Endometrium (tissue), 2 donors: ENCODE measurements at regions not wholly inside any gene's neighbourhood (a gene's known extent, or its start where the extent isn't known, plus 50 kb on each side); places are given as distances from the start of the nearest gene placed in this dataset.

ENCODE experiments used
- FAIRE-seq: peaks from 2 replicates; lab custom pipeline; 2012; peaks lifted over from hg19 to GRCh38; lab: Jason Lieb, UNC
- donor health status: control.
- donor health status: control.

- no peak for FAIRE-seq
These were observed 211.9 kb downstream of the ACTL7B start for GRCh38 chr9:108643731-108644510.

- no peak for FAIRE-seq
These were observed 212.9 kb downstream of the ACTL7B start for GRCh38 chr9:108642871-108643270.

GRCh38 chr9:108640230-108640629, 215.6 kb downstream of the ACTL7B start:
- FAIRE-seq, result no peak

- no peak for FAIRE-seq
These were observed 216.1 kb downstream of the ACTL7B start for GRCh38 chr9:108639696-108640095.

- no peak for FAIRE-seq
These were observed 216.7 kb downstream of the ACTL7B start for GRCh38 chr9:108639091-108639490.

GRCh38 chr9:108637340-108637739, 218.4 kb downstream of the ACTL7B start:
- no peak for FAIRE-seq

- no peak for FAIRE-seq
These were observed 219.8 kb downstream of the ACTL7B start for GRCh38 chr9:108636013-108636412.

GRCh38 chr9:108634672-108635462, 220.9 kb downstream of the ACTL7B start:
- no peak for FAIRE-seq

GRCh38 chr9:108634204-108634603, 221.6 kb downstream of the ACTL7B start:
- no peak for FAIRE-seq

GRCh38 chr9:108631496-108632285, 224.1 kb downstream of the ACTL7B start:
- FAIRE-seq, result no peak

- FAIRE-seq, result no peak
These were observed 227.5 kb downstream of the ACTL7B start for GRCh38 chr9:108628316-108628715.

- no peak for FAIRE-seq
These were observed 229.0 kb downstream of the ACTL7B start for GRCh38 chr9:108626743-108627142.

GRCh38 chr9:108621991-108622855, 233.6 kb downstream of the ACTL7B start:
- FAIRE-seq, result no peak

GRCh38 chr9:108620767-108621166, 235.0 kb downstream of the ACTL7B start:
- FAIRE-seq, result no peak

- no peak for FAIRE-seq
These were observed 236.8 kb downstream of the ACTL7B start for GRCh38 chr9:108618906-108619550.

GRCh38 chr9:108617676-108618075, 238.1 kb downstream of the ACTL7B start:
- no peak for FAIRE-seq

GRCh38 chr9:108615152-108615551, 240.6 kb downstream of the ACTL7B start:
- no peak for FAIRE-seq

- FAIRE-seq, result no peak
These were observed 243.3 kb downstream of the ACTL7B start for GRCh38 chr9:108612513-108612912.

- no peak for FAIRE-seq
These were observed 245.9 kb downstream of the ACTL7B start for GRCh38 chr9:108609897-108610253.

GRCh38 chr9:108609227-108609896, 246.4 kb downstream of the ACTL7B start:
- no peak for FAIRE-seq

GRCh38 chr9:108607607-108608006, 248.2 kb downstream of the ACTL7B start:
- FAIRE-seq, result no peak
